ENCODE measurements at regions not wholly inside any gene's neighbourhood (a gene's known extent, or its start where the extent isn't known, plus 50 kb on each side); places are given as distances from the start of the nearest gene placed in this dataset.

- no TSS peak for BruUV-seq (replicated peaks)
- no peak for TF ChIP-seq CTCF (IDR thresholded peaks at IDR 0.05; ENCODE audit: unreplicated experiment)
These were observed 162.8 kb upstream of the SOX1 start for GRCh38 chr13:111904166-111904565.

GRCh38 chr13:111904701-111905608 lies 162.0 kb upstream of the SOX1 start:
- no peaks in the 10 kb centered on the region for H3K9me3 Mint-ChIP-seq (ENCODE audit: low read depth, unreplicated experiment)
- BruUV-seq (replicated peaks) = no TSS peak
- H3K4me1 Mint-ChIP-seq (ENCODE audit: low read depth, unreplicated experiment) = no peaks in the 10 kb centered on the region
- no peak for TF ChIP-seq CTCF (IDR thresholded peaks at IDR 0.05; ENCODE audit: unreplicated experiment)
- DNase-seq = no peak
- H3K27ac Mint-ChIP-seq (ENCODE audit: unreplicated experiment) = no peak overlapping the region
- H3K36me3 Mint-ChIP-seq (ENCODE audit: insufficient read depth, unreplicated experiment) = no peaks in the 10 kb centered on the region
- intact Hi-C loops (cut with micrococcal nuclease; ENCODE audit: unreplicated experiment) = no loop called here
- H3K4me3 Mint-ChIP-seq (ENCODE audit: low read depth, unreplicated experiment) = no peak overlapping the region
- H3K27me3 Mint-ChIP-seq (ENCODE audit: unreplicated experiment) = no peaks in the 10 kb centered on the region
- CTCF ChIA-PET = no interaction called here

More at GRCh38 chr13:111904166-111904565, 162.8 kb upstream of the SOX1 start:
- no peak overlapping the region for H3K27ac Mint-ChIP-seq (ENCODE audit: unreplicated experiment)
- no peak for DNase-seq
- CTCF ChIA-PET = no interaction called here
- no peaks in the 10 kb centered on the region for H3K36me3 Mint-ChIP-seq (ENCODE audit: insufficient read depth, unreplicated experiment)
- no peaks in the 10 kb centered on the region for H3K4me1 Mint-ChIP-seq (ENCODE audit: low read depth, unreplicated experiment)
- H3K27me3 Mint-ChIP-seq (ENCODE audit: unreplicated experiment) = no peaks in the 10 kb centered on the region
- no peaks in the 10 kb centered on the region for H3K9me3 Mint-ChIP-seq (ENCODE audit: low read depth, unreplicated experiment)
- H3K4me3 Mint-ChIP-seq (ENCODE audit: low read depth, unreplicated experiment) = no peak overlapping the region
- intact Hi-C loops (cut with micrococcal nuclease; ENCODE audit: unreplicated experiment) = no loop called here

DNA sequence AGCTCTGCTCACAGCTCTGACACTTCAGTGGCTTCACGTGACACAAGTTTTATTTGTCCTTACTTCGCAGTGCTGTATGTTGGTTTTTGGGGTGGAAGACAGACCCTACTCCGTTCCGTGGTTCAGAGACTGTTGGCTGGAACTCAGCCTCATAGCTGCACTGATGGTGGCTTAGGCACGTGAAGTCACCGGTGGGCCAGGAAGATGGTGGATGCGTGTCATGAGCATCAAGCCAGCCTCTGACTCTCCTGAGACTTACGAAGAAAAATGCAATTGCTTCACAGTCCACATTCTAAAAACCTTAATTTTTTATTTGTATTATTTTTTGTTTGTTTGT lies 161.4 kb upstream of the SOX1 start:
- intact Hi-C loops (cut with micrococcal nuclease; ENCODE audit: unreplicated experiment) = no loop called here
- Mint-ChIP-seq H3K27me3 (ENCODE audit: unreplicated experiment) (no peaks in the 10 kb centered on the region), H3K27ac (ENCODE audit: unreplicated experiment) (no peak overlapping the region), H3K9me3 (ENCODE audit: low read depth, unreplicated experiment) (no peaks in the 10 kb centered on the region), H3K4me1 (ENCODE audit: low read depth, unreplicated experiment) (no peaks in the 10 kb centered on the region), H3K36me3 (ENCODE audit: insufficient read depth, unreplicated experiment) (no peaks in the 10 kb centered on the region), H3K4me3 (ENCODE audit: low read depth, unreplicated experiment) (no peak overlapping the region)
- no peak for DNase-seq
- no TSS peak for BruUV-seq (replicated peaks)
- no peak for TF ChIP-seq CTCF (IDR thresholded peaks at IDR 0.05; ENCODE audit: unreplicated experiment)
- CTCF ChIA-PET = no interaction called here

GRCh38 chr13:111906306-111906705 lies 160.6 kb upstream of the SOX1 start:
- Mint-ChIP-seq H3K4me3 (ENCODE audit: low read depth, unreplicated experiment) (no peak overlapping the region), H3K4me1 (ENCODE audit: low read depth, unreplicated experiment) (no peaks in the 10 kb centered on the region), H3K27ac (ENCODE audit: unreplicated experiment) (no peak overlapping the region), H3K27me3 (ENCODE audit: unreplicated experiment) (no peaks in the 10 kb centered on the region), H3K36me3 (ENCODE audit: insufficient read depth, unreplicated experiment) (no peaks in the 10 kb centered on the region), H3K9me3 (ENCODE audit: low read depth, unreplicated experiment) (no peaks in the 10 kb centered on the region)
- CTCF ChIA-PET = no interaction called here
- intact Hi-C loops (cut with micrococcal nuclease; ENCODE audit: unreplicated experiment) = no loop called here
- DNase-seq = no peak
- no peak for TF ChIP-seq CTCF (IDR thresholded peaks at IDR 0.05; ENCODE audit: unreplicated experiment)
- BruUV-seq (replicated peaks) = no TSS peak

Data from Calu3 (cell line).